ENCODE measurements at regions not wholly inside any gene's neighbourhood (a gene's known extent, or its start where the extent isn't known, plus 50 kb on each side); places are given as distances from the start of the nearest gene placed in this dataset.

GRCh38 chr13:85500696-85501256, 298.4 kb downstream of the SLITRK6 start:
- ATAC-seq (peak; percentile 46), DNase-seq (peak; percentile 79)
- H3K4me1 ChIP-seq (ENCODE audit: insufficient read depth, low read length), result peaks cover 71% of the 10 kb centered on the region
- no peaks in the 10 kb centered on the region for H3K9me3 ChIP-seq (ENCODE audit: low read length)
- H3K27ac ChIP-seq (ENCODE audit: low read length), result peak overlapping the region; percentile 49
- POLR2A ChIA-PET (ENCODE audit: unreplicated experiment), result no interaction called here
- no peak for TF ChIP-seq CTCF (conservative IDR thresholded peaks at IDR 0.05; ENCODE audit: low read depth, low read length)
- no peak for TF ChIP-seq EZH2 (IDR thresholded peaks at IDR 0.05; ENCODE audit: low read length, unreplicated experiment)
- no peak for TF ChIP-seq EZH2phosphoT487 (IDR thresholded peaks at IDR 0.05; ENCODE audit: borderline replicate concordance, low read length)
- no peak overlapping the region for H3K9ac ChIP-seq (ENCODE audit: low read length)
- no peak overlapping the region for H2AFZ ChIP-seq (ENCODE audit: low read length)
- no peaks in the 10 kb centered on the region for H3K36me3 ChIP-seq (ENCODE audit: low read depth, low read length)
- intact Hi-C loops (cut with micrococcal nuclease), result loop anchor here (5.0 to 10.0 kb wide), 4 partner anchors 126 to 576 kb away; no protein-coding TSS in a partner anchor
- no peaks in the 10 kb centered on the region for H4K20me1 ChIP-seq (ENCODE audit: low read length)
- CTCF ChIA-PET, result interaction anchor here (0.6 kb wide), 1 partner anchor 82 kb away, joined by 3 read pairs; no protein-coding TSS in a partner anchor
- BruUV-seq (replicated peaks), result no TSS peak
- H3K4me2 ChIP-seq (ENCODE audit: low read length), result peak overlapping the region; percentile 49
- peaks cover 3% of the 10 kb centered on the region for H3F3A ChIP-seq (ENCODE audit: low read length, unreplicated experiment)
- H3K4me3 ChIP-seq (ENCODE audit: low read length), result no peak overlapping the region
- no peaks in the 10 kb centered on the region for H3K9me2 ChIP-seq (replicated peaks; ENCODE audit: low read length)
- no peaks in the 10 kb centered on the region for H3K27me3 ChIP-seq (ENCODE audit: low read length)
- no peaks in the 10 kb centered on the region for H3K79me2 ChIP-seq (ENCODE audit: low read length)

- Histone ChIP-seq H2AFZ (ENCODE audit: low read length) (no peak overlapping the region), H3K9ac (ENCODE audit: low read length) (no peak overlapping the region), H3K27me3 (ENCODE audit: low read length) (no peaks in the 10 kb centered on the region), H3F3A (ENCODE audit: low read length, unreplicated experiment) (no peaks in the 10 kb centered on the region), H3K36me3 (ENCODE audit: low read depth, low read length) (no peaks in the 10 kb centered on the region), H3K4me1 (ENCODE audit: insufficient read depth, low read length) (peaks cover 54% of the 10 kb centered on the region), H3K4me2 (ENCODE audit: low read length) (no peak overlapping the region), H3K27ac (ENCODE audit: low read length) (no peak overlapping the region), H4K20me1 (ENCODE audit: low read length) (no peaks in the 10 kb centered on the region), H3K79me2 (ENCODE audit: low read length) (no peaks in the 10 kb centered on the region), H3K4me3 (ENCODE audit: low read length) (no peak overlapping the region), H3K9me2 (replicated peaks; ENCODE audit: low read length) (no peaks in the 10 kb centered on the region), H3K9me3 (ENCODE audit: low read length) (no peaks in the 10 kb centered on the region)
- CTCF ChIA-PET, result no interaction called here
- POLR2A ChIA-PET (ENCODE audit: unreplicated experiment), result no interaction called here
- ATAC-seq (no peak), DNase-seq (no peak)
- intact Hi-C loops (cut with micrococcal nuclease), result no loop called here
- no TSS peak for BruUV-seq (replicated peaks)
- TF ChIP-seq CTCF (conservative IDR thresholded peaks at IDR 0.05; ENCODE audit: low read depth, low read length) (no peak), EZH2phosphoT487 (IDR thresholded peaks at IDR 0.05; ENCODE audit: borderline replicate concordance, low read length) (no peak), EZH2 (IDR thresholded peaks at IDR 0.05; ENCODE audit: low read length, unreplicated experiment) (no peak)
Measured at GRCh38 chr13:85498774-85499173, 300.4 kb downstream of the SLITRK6 start.

DNA sequence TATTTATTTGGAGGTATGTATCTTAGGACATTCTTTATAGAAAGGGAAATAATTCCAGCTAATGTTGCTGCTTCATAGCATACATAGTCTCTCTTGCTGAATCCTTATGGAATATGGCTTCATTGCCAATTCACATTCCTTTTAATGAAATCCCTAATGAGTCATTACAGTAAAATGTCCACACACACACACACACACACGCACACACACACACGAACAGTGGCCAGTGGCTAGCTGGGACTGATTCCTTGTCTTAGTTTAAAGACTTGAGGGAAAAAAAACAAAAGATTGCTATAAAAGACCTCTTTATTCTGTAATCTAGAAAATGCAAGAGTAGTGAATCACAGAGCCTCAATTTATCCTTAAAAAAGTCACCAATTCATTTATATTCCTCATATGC, 301.6 kb downstream of the SLITRK6 start:
- BruUV-seq (replicated peaks), result no TSS peak
- ChIA-PET CTCF (no interaction called here), POLR2A (ENCODE audit: unreplicated experiment) (no interaction called here)
- peaks cover 45% of the 10 kb centered on the region for H3K4me1 ChIP-seq (ENCODE audit: insufficient read depth, low read length)
- H3F3A ChIP-seq (ENCODE audit: low read length, unreplicated experiment), result no peaks in the 10 kb centered on the region
- H3K9ac ChIP-seq (ENCODE audit: low read length), result no peak overlapping the region
- DNase-seq (peak; percentile 89), ATAC-seq (peak; percentile 66)
- H3K4me2 ChIP-seq (ENCODE audit: low read length), result peak overlapping the region; percentile 57
- no peak overlapping the region for H3K4me3 ChIP-seq (ENCODE audit: low read length)
- no peaks in the 10 kb centered on the region for H3K27me3 ChIP-seq (ENCODE audit: low read length)
- TF ChIP-seq EZH2 (IDR thresholded peaks at IDR 0.05; ENCODE audit: low read length, unreplicated experiment), result no peak
- TF ChIP-seq EZH2phosphoT487 (IDR thresholded peaks at IDR 0.05; ENCODE audit: borderline replicate concordance, low read length), result no peak
- no peak for TF ChIP-seq CTCF (conservative IDR thresholded peaks at IDR 0.05; ENCODE audit: low read depth, low read length)
- no peak overlapping the region for H2AFZ ChIP-seq (ENCODE audit: low read length)
- intact Hi-C loops (cut with micrococcal nuclease), result no loop called here
- H3K9me2 ChIP-seq (replicated peaks; ENCODE audit: low read length), result no peaks in the 10 kb centered on the region
- H3K9me3 ChIP-seq (ENCODE audit: low read length), result no peaks in the 10 kb centered on the region
- H3K27ac ChIP-seq (ENCODE audit: low read length), result peak overlapping the region; percentile 44
- no peaks in the 10 kb centered on the region for H3K79me2 ChIP-seq (ENCODE audit: low read length)
- no peaks in the 10 kb centered on the region for H3K36me3 ChIP-seq (ENCODE audit: low read depth, low read length)
- no peaks in the 10 kb centered on the region for H4K20me1 ChIP-seq (ENCODE audit: low read length)
